T follicular helper cell (primary cell): ENCODE measurements at regions not wholly inside any gene's neighbourhood (a gene's known extent, or its start where the extent isn't known, plus 50 kb on each side); places are given as distances from the start of the nearest gene placed in this dataset.

Experiments used
- DNase-seq: peaks from one replicate; pipeline ENCODE4 v3.0.0-alpha.2; 2020; ENCODE audit warnings: low read depth

GRCh38 chr12:98146487-98146886 is 368.9 kb upstream of the TMPO start:
- DNase-seq: no peak

DNA sequence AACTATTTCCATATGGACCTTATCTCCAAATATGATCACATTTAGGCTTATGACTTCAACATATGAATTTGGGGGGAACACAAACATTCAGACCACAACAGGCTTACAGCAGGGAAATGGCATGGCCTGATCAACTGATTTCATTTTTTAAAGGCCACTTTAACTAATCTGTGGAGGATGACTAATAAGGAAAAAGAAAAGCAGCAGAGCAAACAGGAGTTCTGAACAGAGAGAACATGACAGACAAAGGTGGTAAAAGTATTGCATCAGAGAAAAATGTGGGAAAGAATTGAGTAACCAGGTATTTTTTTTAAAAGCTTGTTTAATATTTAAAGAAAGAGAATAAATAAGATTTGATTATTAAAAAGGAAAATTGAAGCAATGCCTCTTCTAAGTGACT is 366.1 kb upstream of the TMPO start:
- DNase-seq: no peak

- DNase-seq: no peak
These were observed 365.6 kb upstream of the TMPO start for GRCh38 chr12:98149691-98150210.

- no peak for DNase-seq
These were observed 364.2 kb upstream of the TMPO start for GRCh38 chr12:98151105-98151590.

- no peak for DNase-seq
These were observed 363.4 kb upstream of the TMPO start for GRCh38 chr12:98151984-98152383.

- no peak for DNase-seq
These were observed 360.5 kb upstream of the TMPO start for GRCh38 chr12:98154850-98155249.

DNA sequence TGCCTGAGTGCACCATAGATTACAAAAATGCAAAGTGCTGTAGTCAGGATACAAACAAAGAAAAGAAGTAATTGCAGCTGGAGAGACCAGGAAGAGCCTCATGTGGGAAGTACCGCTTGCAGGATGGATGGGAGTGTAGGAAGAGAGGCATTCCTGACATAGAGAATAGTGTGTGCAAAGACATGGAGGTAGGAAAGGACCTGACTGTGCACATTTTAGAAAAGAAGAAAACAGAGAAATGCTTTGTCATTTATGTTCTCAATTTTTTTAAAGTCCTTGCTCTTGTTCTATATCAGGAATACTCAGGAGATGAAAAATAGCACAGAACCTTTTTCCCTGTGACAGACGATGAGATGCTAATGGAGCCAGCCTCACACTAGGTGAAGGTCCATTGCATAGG is 358.7 kb upstream of the TMPO start:
- DNase-seq: no peak

DNA sequence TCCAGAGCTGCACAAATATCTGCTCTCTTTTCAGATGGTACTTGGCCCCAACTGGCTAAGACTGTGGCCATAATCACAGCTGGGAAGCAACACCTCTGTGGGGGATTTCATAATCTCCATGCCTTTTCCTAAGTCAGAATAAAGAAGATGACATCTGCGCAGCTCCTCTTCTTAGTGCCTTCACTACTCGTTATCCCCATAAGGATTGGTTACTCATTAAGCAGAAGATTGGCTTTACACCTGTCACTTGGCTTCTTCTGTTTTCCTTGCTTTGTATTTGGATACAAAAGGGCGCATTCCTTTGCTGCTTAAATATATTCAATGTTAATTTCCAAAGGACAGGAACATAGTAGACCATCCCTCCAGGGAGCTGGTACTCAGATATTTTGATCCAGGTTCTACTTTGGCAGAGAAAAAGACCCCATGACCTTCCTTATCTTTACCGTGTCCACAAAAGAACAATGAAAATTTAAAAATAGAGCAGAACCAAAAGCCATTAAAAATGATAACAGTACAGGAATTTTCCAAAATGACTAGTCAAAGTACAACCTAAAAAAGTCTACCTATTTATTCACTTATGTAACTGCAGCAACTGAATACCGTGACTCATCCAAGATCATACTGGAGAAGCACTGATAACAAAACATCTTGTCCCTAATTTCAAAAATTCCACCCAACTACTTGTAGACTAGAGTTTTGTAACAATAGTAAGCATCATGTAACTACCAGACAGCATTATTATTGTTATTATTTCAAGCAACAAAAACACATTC is 352.3 kb upstream of the TMPO start:
- DNase-seq: no peak

GRCh38 chr12:98172304-98172703 is 343.1 kb upstream of the TMPO start:
- DNase-seq: no peak

DNA sequence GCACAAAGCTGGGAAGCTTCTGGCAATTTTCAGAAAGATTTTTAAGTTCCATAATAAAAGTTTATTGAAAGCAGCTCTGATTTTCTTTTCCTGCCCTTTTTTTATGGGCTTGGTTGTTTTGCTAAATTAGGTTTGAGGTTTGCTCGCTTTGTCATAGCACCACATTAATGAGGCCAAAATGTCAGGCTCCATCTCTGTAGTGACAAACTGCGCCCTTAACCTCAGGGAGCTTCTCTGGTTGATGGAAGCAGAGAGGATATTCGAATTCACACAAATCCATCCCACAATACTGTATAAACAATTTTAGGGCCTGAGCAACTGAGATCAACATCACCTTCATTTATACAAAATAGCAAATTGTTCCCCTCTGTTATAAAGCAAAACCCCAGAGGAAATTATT is 342.6 kb upstream of the TMPO start:
- no peak for DNase-seq

GRCh38 chr12:98173773-98174427 is 341.5 kb upstream of the TMPO start:
- DNase-seq: no peak

DNA sequence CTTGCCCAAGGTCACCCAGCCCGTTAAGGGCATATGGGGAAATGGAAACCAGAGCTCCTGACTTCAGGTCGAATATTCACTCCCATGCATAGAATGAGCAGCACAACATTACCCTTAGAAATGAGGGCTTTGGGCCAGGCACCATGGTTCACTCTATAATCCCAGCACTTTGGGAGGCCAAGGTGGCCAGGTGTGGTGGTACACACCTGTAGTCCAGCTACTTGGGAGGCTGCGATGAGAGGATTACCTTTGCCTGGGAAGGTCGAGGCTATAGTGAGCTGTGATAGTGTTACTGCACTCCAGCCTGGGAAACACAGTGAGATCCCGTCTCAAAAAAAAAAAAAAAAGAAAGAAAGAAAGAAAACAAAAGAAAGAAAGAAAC is 341.0 kb upstream of the TMPO start:
- DNase-seq: no peak

DNA sequence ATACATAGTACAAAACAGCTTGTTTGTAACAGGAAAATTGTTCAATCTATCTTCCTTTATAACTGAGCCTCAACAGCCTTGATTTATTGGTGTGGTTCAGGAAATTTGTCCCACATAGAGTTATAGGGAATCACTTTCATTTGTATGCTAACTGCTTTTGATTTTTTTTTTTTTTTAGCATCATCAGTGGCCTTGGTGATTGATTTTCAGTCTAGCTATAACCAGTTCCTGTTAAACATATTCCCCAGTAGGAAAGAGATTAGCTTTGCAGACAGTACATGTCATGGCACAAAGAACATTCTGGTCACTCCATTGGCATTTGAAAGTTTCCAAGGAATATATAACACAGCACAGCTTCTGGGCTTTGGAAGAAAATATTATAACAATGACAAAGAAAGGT is 337.3 kb upstream of the TMPO start:
- DNase-seq: no peak

DNA sequence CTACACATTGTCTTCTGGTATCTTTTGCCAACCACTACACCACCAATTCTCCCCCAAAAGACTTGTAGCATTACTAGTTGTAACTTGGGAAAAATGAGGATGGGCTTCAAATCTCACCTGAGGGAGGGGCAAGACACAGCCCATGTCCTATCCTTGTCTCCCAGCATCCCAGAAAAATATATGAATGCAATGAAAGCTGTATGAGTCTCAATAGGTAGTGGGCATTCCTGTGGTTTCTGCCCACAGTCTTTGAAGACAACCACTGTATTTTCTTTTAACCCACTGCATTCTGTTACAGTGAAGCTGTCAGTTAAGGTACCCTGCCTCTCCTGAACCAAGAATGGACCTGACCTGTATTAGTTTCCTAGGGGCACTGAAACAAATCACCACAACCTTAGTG is 336.2 kb upstream of the TMPO start:
- no peak for DNase-seq

GRCh38 chr12:98180603-98181002 is 334.8 kb upstream of the TMPO start:
- no peak for DNase-seq

DNA sequence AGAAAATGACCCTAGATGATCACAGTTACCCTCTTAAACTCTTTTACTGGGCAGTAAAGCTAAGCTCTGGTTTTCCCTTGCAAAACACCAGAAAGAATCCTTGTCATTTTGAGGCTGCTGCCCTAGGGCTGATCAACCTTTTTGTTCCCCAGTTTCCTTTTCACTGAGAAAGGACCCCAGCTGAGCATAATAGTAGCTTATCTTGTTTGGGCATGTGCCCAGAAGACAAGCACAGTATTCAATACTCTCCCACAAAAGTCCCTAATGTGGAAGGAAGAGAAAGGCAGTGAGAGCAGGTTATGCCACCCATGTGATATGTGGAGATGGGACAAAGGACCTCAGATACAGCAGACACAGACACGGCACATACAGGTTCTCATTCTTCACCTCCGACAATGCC is 332.6 kb upstream of the TMPO start:
- DNase-seq: no peak

GRCh38 chr12:98185606-98186005 is 329.8 kb upstream of the TMPO start:
- no peak for DNase-seq

- DNase-seq: no peak
These were observed 326.7 kb upstream of the TMPO start for GRCh38 chr12:98188650-98189077.

- no peak for DNase-seq
These were observed 320.8 kb upstream of the TMPO start for GRCh38 chr12:98194591-98194990.

GRCh38 chr12:98198261-98198982 is 317.0 kb upstream of the TMPO start:
- no peak for DNase-seq

- DNase-seq: no peak
These were observed 306.6 kb upstream of the TMPO start for GRCh38 chr12:98208816-98209215.

DNA sequence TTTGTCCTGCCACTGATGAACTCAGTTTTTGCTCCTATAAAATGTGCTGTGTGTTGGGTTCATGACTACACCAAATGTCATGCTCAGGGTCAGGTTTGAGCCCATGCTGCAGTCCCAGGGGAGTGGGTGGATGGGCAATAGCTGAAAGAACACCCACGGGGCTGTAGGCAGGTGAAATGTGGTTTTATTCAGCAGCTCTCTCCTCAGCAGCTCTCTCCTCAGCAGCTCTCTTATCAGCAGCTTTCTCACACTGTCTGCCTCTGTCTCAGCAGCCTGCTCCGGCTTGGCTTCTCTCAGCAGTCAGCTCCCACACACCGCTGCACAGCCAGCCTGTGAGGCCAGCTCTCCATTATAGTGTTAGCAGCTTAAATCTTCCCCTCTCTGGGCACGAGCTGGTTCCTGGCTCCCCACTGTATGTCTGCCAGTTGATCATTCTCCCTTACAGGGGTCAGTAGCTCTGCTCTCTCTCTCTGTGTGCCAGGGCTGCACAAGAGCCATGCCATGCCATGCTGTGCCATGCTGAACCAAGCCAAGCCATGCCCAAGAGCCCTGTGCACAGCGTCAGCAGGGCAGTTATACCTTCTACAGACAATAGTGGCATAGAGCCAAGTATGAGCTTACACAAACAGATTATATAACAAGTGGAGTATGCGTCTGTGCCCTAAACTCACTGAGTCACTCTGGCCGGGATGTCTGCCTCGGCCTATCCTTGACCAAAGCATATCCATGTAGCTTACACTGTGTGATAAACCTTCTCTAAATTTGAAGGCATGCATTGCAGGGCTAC is 303.3 kb upstream of the TMPO start:
- no peak for DNase-seq
